ENCODE measurements at regions not wholly inside any gene's neighbourhood (a gene's known extent, or its start where the extent isn't known, plus 50 kb on each side); places are given as distances from the start of the nearest gene placed in this dataset.

DNA sequence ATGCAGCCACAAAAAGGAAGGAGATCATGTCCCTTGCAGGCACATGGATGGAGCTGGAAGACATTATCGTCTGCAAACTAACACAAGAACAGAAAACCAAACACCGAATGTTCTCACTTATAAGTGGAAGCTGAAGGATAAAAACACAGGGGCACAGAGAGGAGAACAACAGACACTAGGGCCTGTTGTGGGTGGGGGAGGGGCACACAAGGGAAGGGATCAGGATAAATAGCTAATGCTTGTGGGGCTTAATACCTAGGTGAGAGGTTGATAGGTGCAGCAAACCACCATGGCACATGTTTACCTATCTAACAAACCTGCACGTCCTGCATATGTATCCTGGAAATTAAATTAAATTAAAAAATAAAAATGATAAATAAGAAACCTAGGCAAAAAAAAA is 969.9 kb downstream of the TTLL7 start:
- no peak for DNase-seq (ENCODE audit: low read depth)

DNA sequence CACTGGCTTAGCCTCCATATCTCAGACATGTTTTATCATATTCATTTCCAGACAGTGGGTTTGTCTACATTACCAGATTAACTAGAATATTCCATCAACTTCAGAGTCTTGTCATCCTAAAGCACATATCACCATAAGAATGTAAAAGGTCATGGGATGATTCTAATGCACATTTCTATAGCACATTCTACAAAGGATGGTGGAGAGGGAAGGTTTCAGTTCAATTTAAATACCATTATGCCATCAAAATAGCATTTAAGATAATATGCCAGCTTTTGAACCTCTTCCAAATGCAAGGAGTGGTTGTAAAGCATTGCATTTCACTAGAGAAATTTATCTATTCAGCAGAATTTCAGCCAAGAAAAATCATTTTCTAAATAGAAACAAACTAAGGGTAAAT is 970.5 kb downstream of the TTLL7 start:
- no peak for DNase-seq (ENCODE audit: low read depth)

DNA sequence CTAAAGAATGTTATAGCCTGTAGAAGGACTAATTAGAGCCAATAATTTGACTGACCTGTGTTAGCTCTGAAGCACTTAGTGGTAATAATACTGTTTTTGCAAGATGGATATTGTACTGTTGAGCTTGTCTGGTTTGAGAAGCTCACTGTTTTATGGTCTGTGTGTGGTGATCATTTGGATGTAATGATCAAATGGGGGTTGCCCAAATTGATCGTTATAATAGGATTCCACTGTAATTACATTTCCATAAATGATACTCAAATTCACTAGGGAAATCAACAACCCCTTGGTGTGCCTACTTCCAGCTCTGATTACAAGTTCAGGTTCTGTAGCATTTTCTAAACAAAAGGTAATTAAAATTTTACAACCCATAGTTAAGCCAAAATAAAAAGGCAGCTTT is 971.4 kb downstream of the TTLL7 start:
- no peak for DNase-seq (ENCODE audit: low read depth)

DNA sequence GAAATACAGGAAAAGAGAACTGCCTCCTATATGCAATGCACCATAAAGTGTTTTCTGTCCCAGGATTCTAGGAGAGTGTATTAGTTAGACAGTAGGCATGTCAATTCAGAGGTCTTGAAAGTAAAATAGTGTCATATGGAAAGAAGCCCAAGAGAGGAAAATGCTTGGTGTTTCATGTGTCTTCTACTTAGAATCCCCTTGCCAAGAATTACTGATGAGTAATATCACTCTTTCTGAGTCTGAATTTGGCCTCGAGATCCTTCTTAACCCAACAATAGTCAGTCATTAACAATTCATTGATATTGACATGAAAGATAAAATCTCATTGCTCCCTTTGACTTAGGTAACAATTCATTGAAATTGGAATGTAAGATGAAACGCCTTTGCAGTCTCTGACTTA is 972.2 kb downstream of the TTLL7 start:
- no peak for DNase-seq (ENCODE audit: low read depth)

DNA sequence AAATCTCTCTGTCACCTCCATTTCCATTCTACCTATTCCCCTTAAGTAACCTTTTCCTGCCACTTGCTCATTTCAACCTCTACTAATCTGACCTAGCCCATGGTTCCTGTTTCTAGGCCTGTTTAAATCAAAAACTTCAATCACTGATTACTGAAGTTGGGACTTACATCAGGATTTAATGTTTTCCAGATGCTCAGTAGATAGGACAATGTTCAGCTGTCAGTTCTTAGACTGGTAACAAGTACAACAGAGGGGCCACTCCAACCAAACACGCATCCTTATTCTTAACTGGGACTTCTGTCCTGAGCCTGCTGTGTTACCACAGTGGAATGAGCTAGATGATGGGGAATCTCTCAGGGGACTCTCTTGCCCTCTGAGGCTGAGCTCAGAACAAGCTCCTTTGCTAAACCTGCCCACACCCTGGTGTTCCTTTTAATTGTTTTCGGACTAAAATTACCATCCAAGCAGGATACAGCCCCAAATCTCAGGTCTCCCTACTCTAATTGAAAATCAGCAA is 974.6 kb downstream of the TTLL7 start:
- no peak for DNase-seq (ENCODE audit: low read depth)

DNA sequence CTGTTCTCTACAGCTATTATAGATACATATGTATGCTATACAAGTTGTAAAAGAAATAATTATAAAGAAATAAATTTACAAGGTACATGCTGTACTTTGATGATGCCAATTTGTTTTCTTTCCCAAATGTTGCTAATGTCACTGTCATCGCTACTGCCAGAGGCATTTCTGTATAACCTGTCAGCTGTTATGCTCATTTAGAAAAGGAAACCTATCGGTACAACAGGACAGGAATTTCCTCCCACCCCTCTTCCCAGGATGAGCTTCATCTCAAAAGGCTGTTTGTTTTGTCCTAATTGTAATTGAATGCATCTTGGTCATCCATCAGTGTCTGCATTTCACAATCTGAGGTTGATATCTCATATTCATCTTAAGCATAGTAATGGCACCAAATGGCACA is 975.7 kb downstream of the TTLL7 start:
- DNase-seq (ENCODE audit: low read depth), result no peak

DNA sequence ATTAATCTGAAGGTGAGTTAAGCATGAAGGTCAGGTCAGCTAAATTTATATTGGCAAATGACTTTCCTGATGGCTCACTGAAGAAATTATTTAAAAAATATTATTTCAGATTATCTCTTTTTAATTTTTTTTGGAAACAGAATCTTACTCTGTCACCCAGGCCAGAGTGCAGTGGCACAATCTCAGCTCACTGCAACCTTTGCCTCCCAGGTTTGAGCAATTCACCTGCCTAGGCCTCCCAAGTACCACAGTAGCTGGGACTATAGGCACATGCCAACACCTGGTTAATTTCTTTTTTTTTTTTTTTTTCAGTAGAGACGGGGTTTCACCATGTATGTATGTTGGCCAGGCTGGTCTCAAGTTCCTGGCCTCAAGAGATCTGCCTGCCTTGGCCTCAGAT is 976.7 kb downstream of the TTLL7 start:
- no peak for DNase-seq (ENCODE audit: low read depth)

DNA sequence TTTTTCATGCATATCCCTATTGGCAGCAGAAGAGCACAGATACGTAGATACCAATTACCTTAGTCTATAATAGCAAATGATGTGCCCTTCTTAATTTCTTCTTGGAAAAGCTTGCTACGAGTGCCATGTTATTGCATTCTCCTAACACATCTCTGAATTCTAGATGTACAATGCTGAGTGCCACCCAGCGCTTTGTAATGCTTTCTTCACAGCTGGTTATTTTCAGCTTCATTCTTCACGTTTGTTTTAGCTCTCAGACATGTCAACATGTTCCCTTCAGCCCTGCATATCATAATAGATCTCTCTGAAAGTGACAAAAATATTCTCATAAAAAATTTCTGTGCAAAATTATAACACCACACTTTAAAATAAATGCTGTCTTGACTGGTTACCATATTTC is 981.2 kb downstream of the TTLL7 start:
- DNase-seq (ENCODE audit: low read depth), result no peak

DNA sequence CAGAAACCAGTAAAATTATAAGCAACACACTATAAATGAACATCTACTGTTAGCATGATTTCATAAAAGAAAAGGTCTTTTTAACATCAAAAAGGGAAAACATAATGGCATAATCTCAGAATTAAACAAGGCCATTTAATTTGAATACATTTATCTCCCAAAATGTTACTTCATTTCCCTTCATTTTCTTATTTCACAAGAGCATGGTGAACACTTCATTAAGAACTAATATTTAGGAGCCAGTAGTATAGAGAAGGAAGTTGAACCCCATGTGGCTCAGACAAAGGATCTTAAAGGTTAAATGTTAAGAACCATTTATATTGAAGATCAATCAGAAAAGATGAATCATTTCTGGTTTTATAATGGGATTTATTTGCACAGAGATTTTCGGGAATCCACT is 981.7 kb downstream of the TTLL7 start:
- no peak for DNase-seq (ENCODE audit: low read depth)

DNA sequence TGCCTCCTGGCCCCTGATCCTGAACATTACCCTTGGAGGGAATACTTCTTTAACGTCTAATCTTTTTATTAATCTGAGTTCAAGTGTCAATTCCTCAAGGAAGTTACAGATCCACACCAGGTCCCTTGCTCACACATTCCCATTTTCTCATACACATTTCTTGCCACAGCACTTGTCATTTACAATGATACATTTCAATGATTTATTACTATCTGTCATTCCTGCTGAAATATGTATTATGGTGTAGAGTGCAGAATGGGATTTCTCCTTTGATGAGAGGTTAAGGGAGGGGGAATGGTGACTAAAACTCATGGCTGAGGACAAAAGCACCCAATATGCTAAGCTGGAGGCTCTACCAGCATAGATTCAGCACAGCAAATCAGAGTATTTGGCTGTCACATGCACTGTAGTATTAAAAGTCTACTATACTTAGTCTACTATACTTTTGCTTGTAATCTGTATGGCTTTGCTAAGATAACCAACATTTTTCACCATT is 982.5 kb downstream of the TTLL7 start:
- no peak for DNase-seq (ENCODE audit: low read depth)

DNA sequence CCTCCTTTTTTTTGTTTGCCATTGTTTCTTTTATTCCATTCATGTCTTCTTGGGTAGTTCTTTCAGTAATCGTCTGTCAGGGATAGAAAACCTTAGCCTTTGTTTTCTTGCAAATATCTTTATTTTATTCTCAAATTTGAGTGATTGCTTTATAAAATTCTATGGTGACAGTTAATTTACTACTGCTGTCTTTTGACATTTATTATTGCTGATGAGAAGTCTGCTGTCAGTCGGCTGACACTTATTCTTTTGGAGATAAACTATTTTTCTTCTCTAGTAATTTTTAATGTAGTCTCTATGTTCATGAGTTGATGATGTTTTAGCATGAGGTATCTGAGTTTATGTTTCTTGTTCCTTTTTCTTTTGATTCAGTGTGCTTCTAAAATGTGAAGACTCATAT is 983.8 kb downstream of the TTLL7 start:
- no peak for DNase-seq (ENCODE audit: low read depth)

DNA sequence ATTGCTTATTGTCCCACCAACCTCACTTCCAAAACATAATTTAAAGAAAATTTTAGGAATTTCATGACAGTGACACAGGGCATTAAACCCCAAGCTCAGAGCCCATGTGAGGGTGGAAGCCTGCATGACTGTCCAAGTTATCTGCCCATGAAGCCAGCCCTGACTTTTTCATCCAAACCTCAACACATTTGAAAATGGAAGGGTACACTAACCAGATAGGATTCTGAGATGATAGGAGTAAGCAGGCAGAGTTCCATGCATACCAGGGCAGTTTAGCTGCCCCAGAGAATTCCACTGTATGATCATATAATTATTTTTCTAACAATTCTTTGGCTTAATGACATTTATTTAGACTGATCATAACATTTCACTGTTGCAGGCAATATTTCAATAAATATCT is 986.0 kb downstream of the TTLL7 start:
- no peak for DNase-seq (ENCODE audit: low read depth)

DNA sequence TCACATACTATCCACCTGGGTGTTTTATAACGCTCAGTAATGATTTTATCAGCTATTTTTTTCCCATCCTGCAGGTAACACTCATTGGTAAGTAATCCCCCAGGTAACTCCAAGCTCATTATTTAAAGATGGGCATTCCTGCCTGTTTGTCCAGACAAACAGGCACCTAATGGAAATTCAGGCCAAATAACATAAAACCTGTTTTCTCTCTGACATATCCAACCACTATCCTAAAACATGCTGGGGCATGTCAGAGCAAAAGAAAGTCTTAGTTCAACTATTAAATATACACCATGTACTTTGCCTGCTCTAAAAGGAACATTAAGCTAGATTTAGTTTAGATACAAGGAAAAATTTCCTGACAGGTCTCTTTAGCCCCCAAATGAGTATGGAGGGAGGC is 987.7 kb downstream of the TTLL7 start:
- no peak for DNase-seq (ENCODE audit: low read depth)

DNA sequence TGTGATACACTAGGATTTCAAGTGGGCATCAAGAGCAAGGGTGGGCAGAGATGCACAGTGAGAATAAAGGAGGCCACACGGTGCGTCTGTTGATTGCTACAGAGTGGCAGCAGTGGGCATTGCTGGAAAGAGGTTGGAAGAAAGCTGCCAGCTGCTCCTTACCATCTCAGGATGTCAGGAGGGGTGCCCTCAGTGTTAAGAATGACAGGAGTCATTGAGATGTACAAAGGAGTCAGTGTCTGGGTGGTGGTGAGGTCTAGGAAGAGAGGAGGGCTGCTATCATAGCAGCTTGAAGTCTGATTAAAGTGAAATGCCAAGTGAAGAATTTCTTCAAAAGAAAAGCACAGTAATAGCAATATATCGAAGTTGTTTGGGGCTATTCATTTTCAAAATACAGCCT is 992.7 kb downstream of the TTLL7 start:
- peak; percentile 5 for DNase-seq (ENCODE audit: low read depth)

DNA sequence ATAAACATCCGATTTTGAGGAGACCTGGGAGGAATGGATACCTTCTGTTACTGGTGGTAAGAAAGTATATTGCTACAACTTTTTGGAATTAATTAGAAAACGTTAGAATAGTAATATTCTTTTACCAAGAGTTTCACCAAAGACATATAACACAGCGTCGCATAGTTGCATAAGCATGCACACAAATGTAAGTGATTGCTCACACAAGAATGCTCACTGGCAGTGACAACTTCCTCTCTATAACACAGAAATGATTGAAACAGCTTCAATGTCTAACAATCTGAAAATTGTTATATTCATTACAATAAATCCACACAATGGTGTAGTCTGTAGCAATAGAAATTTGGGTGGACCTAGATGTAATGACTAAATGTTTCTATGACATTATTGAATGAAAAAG is 998.6 kb downstream of the TTLL7 start:
- DNase-seq (ENCODE audit: low read depth), result no peak

DNA sequence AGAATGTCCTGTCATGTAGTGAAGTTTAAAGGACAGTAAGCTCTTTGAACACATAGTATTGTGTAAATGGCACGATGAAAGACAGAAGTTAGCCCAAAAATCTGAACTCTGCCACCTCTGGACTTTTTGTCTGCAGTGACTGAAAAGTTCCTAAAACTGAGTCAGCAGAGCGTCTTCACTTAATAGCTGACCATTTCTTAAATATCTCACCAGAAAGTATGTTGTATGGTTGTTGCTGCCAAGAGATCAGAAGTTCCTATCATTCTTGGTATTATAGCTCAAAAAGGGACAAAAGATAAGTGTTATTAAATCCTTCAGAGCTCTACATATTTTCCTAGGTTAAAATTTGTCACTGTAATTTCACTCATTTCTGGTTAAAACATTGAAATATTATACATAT is 1003.0 kb downstream of the TTLL7 start:
- DNase-seq (ENCODE audit: low read depth), result no peak

DNA sequence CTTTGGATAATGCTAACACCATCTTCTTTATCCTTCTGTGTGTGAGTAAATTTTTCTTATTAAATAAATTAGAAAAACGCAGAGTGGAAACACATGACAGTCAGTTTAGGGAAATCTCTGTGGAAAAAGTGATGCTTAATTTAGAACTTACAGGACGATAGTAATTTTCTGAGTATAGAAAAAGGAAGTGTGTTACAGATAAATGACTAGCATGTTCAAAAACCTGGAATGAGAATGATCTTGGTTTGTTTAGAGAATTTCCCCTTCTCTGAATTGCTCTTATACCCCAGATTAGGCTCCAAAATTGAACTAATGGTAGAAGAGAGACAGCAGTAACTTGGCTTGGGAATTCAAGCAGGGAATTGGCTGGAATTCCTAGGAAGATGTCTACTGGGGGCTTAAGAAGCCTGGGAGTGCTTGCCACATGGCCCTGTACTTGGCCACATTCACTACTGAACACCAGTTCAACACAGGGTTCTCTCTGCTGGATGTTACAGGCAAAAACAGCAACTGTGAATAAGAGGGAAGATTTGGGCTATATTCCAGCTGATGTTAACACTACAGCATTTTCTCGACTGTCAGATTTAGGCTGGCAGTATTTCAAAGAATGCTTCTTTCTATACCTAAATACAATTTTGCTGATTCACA is 1004.2 kb downstream of the TTLL7 start:
- DNase-seq (ENCODE audit: low read depth), result no peak

DNA sequence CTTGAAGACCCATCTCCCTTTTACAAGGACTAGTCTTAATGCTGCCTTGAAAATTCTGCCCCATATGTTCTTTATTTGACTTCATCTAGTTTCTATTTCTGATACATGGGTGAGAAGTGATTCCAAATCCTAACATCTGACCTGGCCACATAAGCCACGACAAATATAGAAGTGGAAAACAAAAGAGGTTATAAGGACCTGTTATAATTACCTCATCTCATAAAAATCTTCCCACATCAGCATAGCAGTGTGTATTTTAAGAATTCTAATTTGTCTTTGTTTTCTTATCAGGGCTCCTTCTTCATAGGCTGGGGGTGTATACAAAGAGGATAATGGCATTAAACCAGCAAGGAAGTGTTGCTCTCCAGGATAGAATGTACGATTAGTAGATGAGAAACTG is 1007.4 kb downstream of the TTLL7 start:
- no peak for DNase-seq (ENCODE audit: low read depth)

DNA sequence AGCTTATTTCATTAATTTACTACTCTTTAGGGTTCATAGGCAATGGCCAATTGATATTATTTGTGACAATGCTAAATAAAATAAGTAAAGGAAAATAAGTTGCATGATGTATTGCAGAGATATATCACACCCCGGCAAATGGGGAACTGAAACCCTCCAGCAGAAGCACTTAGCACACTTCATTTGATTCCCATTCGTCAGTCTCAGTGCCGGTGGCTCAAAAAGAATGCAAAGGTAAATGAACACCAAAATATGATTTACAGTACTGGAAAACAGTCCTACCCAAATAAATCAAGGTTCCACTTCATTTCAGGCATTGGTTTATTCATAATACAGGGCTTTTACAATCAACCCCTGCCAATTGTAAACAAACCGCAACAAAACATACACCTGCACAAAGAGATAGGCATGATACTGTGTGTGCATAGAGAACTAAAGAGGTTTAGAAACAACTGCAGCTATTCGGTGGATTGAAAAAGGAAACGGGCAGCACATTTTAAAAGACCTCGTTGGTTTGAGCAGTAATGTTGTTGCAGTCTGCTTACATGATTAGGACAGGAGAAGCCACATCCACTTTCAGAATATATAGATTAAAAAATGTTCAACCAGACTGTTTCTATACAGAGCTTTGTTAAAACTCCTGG is 1019.2 kb downstream of the TTLL7 start:
- DNase-seq (ENCODE audit: low read depth), result no peak

DNA sequence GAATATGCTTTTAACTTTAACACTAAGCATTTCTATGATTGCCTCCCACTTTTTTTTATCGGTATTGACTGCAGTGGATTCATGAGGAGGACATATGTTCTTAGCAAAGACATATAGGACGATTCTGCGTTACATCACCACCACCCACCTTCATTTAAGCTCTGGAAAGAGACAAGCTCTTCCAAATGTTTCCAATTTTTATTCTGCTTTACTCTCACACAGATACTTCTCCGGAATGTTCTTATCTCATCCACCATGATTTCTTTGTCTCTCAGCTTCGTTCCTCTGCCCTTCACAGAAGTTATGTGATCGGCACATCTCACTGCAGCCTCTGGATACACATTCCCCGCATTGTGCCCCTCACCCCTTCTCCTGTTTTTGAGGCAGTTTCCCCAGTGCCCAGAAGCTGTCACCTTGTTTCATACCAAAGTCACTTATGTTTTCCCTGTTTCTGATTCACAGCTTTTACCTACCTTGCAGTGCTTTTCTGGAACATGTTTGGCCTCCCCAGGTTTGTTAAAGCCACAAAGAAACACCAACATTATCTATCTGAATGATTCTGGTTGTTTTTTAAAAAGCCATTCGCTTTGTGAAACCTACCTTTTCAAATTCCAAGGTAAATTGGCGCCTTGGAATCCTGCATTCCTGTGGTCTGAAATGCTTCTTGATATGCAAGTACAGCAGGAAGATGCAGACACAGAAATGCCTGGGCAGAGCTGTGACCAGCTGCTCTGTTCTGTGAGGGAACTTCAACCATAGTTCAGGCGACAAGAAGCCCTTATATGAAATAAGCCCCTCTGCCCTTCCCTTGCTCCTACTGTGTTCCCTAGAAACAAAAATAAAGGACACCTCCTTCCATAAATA is 1020.2 kb downstream of the TTLL7 start:
- DNase-seq (ENCODE audit: low read depth), result no peak

DNA sequence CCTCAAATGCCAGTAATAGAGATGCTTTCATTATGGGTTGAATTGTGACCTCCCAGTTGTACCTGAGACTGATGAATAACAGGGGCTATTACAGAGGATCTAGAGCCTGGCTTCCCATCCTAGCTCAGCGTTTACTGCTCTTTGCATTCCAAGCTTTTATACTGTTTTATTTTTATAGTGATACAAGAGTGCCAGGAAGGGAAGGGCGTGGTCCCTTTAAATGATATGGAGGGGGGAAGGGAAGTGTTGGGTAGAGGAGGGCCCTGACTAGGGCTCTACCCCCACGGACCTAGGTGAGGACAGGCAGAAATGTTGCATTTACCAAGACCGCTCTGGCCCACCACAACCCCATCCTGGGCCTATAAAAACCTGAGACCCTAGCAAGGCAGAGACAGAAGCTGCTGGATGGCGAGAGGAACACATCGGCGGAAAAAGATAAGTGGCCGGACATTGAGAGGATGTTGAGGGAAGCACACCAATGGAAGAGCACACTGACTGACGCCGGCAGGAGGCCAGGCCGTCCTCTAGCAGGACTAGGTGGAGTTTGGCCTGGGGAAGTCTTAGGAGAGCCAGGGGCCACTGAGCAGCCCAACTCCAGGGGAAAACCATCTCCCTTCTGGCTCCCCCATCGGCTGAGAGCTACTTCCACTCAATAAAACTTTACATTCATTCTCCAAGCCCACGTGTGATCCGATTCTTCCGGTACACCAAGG is 1025.9 kb downstream of the TTLL7 start:
- no peak for DNase-seq (ENCODE audit: low read depth)

DNA sequence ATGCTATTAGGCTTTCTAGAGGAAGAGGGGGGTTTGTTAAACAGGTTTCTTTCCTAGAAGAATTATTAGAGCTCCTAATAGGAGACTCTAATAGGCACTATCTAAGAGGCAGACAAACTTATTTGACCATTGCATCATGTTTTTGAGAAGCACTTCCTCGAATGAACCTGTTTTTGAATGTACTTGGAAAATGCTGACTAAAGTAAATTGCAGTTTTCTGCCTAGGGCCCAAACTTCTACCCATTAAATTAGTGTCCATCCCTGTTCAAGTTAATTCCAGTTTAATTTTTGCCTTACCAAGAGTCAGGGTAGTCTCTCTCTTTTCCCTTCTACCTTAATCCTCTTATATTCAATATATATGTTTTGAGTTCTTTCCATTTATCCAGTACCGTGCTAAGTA is 1029.6 kb downstream of the TTLL7 start:
- DNase-seq (ENCODE audit: low read depth), result no peak

Data from RPMI7951 (cell line).